ENCODE measurements at regions not wholly inside any gene's neighbourhood (a gene's known extent, or its start where the extent isn't known, plus 50 kb on each side); places are given as distances from the start of the nearest gene placed in this dataset.

- TF ChIP-seq EZH2 (IDR thresholded peaks at IDR 0.05; ENCODE audit: borderline replicate concordance) (no peak), CTCF (IDR thresholded peaks at IDR 0.05; ENCODE audit: poor library complexity) (no peak), EZH2phosphoT487 (IDR thresholded peaks at IDR 0.05; ENCODE audit: low read depth, severe bottlenecking, unreplicated experiment) (no peak)
Measured at GRCh38 chr10:121152935-121153334, 301.8 kb downstream of the WDR11 start.
